ENCODE measurements at regions not wholly inside any gene's neighbourhood (a gene's known extent, or its start where the extent isn't known, plus 50 kb on each side); places are given as distances from the start of the nearest gene placed in this dataset.

GRCh38 chr5:12174734-12175133, 270.5 kb upstream of the CTNND2 start:
- TF ChIP-seq EZH2phosphoT487 (IDR thresholded peaks at IDR 0.05), result no peak
- TF ChIP-seq CTCF (IDR thresholded peaks at IDR 0.05), result no peak
- TF ChIP-seq EZH2 (IDR thresholded peaks at IDR 0.05), result no peak
